Effector memory CD8-positive, alpha-beta T cell (primary cell): ENCODE measurements at regions not wholly inside any gene's neighbourhood (a gene's known extent, or its start where the extent isn't known, plus 50 kb on each side); places are given as distances from the start of the nearest gene placed in this dataset.

ENCODE experiments used
- ATAC-seq: fragments of 150-1000 bp; cut with Tn5 transposase; replicated peaks from 2 replicates; pipeline ENCODE4 v1.10.0; 2021; ENCODE audit warnings: mild to moderate bottlenecking, moderate library complexity
- DNase-seq, 3 experiments: peaks; one replicate each; pipeline ENCODE4 v3.0.0; 2021
- H3K27ac Mint-ChIP-seq, 2 donors: one replicate each; pipeline ENCODE4 v1.8.0; 2022; ENCODE audit warnings: mild to moderate bottlenecking in 2 of 2, mixed read lengths in 2 of 2, moderate library complexity in 2 of 2
- H3K27me3 Mint-ChIP-seq, 2 donors: one replicate each; pipeline ENCODE4 v1.8.0; 2022; ENCODE audit warnings: mixed read lengths in 2 of 2
- H3K36me3 Mint-ChIP-seq: one replicate; pipeline ENCODE4 v1.8.0; 2022; ENCODE audit warnings: mild to moderate bottlenecking, moderate library complexity, mixed read lengths; ENCODE audit not compliant: insufficient read depth
- H3K4me1 Mint-ChIP-seq, 2 donors: one replicate each; pipeline ENCODE4 v1.8.0; 2022; ENCODE audit warnings: low read depth in 2 of 2, mixed read lengths in 2 of 2
- H3K4me3 Mint-ChIP-seq, 2 donors: one replicate each; pipeline ENCODE4 v1.8.0; 2022; ENCODE audit warnings: mild to moderate bottlenecking in 2 of 2, mixed read lengths in 2 of 2, moderate library complexity in 2 of 2
- H3K9me3 Mint-ChIP-seq, 2 donors: one replicate each; pipeline ENCODE4 v1.8.0; 2022; ENCODE audit warnings: mixed read lengths in 2 of 2

DNA sequence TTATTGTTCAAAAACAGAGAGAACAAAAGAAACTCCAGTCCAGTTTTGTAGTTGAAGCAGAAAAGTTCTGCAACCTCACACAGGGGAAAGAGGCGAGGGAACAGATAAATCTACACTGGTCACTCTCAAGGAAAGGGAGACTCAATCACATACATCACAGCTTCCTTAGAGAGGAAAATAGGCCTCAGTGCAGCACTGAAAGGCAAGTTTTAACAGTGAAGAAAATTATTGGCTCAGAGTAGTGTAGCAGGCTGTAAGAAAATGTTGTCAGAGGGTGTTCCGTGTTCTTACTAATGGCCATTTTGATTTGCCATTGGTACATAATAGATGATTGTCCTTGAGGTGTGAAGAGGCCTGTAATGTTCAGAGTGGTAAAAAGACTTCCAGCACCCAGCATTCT, 530.0 kb upstream of the CDH6 start:
- peaks cover 7 to 8% of the 10 kb centered on the region in 2 donors for H3K9me3 Mint-ChIP-seq
- ATAC-seq (no peak), DNase-seq (no peak)
- H3K27me3 Mint-ChIP-seq = no peaks in the 10 kb centered on the region
- no peaks in the 10 kb centered on the region for H3K4me1 Mint-ChIP-seq
- H3K4me3 Mint-ChIP-seq = no peak overlapping the region
- no peak overlapping the region for H3K27ac Mint-ChIP-seq
- H3K36me3 Mint-ChIP-seq = no peaks in the 10 kb centered on the region

DNA sequence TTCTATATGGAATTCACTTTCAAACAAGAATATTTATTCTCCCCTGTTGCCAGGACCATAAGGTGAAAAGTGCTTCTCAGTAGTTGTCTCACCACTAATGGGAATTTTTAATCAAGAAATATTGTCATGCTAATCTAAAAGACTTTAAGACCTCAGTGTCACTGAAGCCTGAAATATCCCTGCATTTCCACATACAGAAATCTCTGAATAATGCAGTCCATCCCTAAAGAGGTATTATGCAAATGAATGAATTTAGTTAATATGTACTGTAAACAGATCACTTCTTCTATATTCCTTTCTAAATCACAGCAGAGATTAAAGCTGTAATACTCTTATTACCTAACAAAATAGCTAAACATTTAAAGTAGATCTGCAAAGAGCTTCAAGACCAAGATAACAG, 531.1 kb upstream of the CDH6 start:
- H3K27me3 Mint-ChIP-seq = no peaks in the 10 kb centered on the region
- no peak overlapping the region for H3K27ac Mint-ChIP-seq
- no peaks in the 10 kb centered on the region for H3K36me3 Mint-ChIP-seq
- no peaks in the 10 kb centered on the region for H3K4me1 Mint-ChIP-seq
- ATAC-seq = no peak
- DNase-seq = no peak
- H3K4me3 Mint-ChIP-seq = no peak overlapping the region
- peaks cover 7 to 8% of the 10 kb centered on the region in 2 donors for H3K9me3 Mint-ChIP-seq

DNA sequence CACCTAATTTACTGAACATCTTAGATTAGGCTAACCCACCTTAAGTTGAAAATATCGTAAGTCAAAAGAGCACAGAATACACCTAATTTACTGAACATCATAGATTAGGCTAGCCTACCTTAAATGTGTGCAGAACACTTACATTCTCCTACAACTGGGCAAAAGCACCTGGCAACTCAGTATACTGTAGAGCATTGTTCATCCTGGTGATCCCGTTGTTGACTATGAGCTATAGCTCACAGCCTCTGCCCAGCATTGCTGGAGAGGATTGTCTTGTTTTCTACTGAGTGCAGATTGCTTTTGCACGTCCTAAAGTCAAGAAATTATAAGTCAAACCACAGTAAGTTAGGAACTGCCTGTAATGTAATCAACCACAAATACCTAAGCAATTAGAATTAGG, 531.8 kb upstream of the CDH6 start:
- Mint-ChIP-seq H3K27me3 (no peaks in the 10 kb centered on the region), H3K4me1 (no peaks in the 10 kb centered on the region), H3K36me3 (no peaks in the 10 kb centered on the region), H3K27ac (no peak overlapping the region), H3K9me3 (peaks cover 7 to 8% of the 10 kb centered on the region in 2 donors), H3K4me3 (no peak overlapping the region)
- DNase-seq (no peak), ATAC-seq (no peak)

DNA sequence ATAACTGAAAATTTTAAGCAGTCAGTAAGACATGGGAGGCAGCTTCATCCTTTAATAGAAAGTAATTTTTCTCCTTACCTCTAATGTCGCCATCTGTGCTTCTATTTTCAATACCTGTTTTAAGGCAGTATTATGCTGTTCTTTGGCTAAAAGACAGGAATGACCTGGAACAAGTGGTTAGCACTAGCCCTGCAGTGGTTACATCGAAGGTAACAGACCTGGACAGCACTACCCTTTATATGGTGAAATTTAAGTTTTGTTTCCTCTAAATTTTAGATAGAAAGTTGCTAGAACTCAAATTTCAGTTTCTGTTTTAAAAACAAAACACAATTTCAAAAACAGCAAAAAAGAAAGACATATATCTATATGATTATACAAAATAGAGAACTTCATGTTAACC, 534.1 kb upstream of the CDH6 start:
- Mint-ChIP-seq H3K36me3 (no peaks in the 10 kb centered on the region), H3K27me3 (no peaks in the 10 kb centered on the region), H3K4me3 (no peak overlapping the region), H3K9me3 (peaks cover 2 to 6% of the 10 kb centered on the region in 2 donors), H3K27ac (no peak overlapping the region), H3K4me1 (no peaks in the 10 kb centered on the region)
- no peak for ATAC-seq
- no peak for DNase-seq

DNA sequence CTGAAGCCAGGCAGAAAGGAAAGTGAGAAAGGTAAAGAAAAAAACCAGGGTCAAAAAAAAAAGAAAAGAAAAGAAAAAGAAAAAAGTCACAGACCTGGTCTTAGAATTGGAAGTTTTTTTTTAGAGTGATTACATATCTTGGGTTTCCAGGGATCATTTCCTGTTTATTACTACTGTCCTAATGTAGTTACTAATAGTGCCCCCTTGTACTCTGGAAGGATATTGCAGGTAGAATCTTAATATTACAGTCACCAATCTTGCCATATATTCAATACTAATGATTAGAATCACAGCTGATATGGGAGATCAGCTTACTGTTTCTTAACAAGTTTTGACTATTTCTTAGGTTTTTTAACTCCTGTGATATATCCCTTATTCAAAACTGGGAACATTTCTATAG, 543.2 kb upstream of the CDH6 start:
- H3K4me3 Mint-ChIP-seq = no peak overlapping the region
- peaks cover 0 to 11% of the 10 kb centered on the region in 2 donors for H3K9me3 Mint-ChIP-seq
- ATAC-seq (no peak), DNase-seq (no peak)
- H3K36me3 Mint-ChIP-seq = no peaks in the 10 kb centered on the region
- H3K27ac Mint-ChIP-seq = no peak overlapping the region
- no peaks in the 10 kb centered on the region for H3K27me3 Mint-ChIP-seq
- H3K4me1 Mint-ChIP-seq = no peaks in the 10 kb centered on the region

DNA sequence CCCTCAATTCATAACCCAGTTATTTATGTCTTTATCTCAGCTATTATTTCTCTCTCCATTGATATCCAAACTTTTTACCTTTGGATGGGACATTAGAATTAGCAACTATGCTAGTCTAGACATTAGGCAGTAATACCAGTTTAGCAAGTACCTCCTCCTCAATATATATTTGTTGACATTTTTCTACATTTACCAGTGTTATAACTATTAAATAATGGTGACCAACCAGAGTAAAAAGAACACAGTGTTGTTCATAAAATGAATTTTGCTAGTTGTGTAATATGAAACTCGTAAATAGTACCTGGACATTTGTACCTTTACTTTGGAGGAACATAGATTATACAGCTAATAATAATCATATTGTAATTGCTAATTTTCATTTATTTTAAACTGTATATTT, 554.6 kb upstream of the CDH6 start:
- Mint-ChIP-seq H3K27me3 (no peaks in the 10 kb centered on the region), H3K27ac (no peak overlapping the region), H3K4me1 (no peaks in the 10 kb centered on the region), H3K4me3 (no peak overlapping the region), H3K9me3 (peaks cover 11% of the 10 kb centered on the region in 2 donors), H3K36me3 (no peaks in the 10 kb centered on the region)
- no peak for ATAC-seq
- no peak for DNase-seq

DNA sequence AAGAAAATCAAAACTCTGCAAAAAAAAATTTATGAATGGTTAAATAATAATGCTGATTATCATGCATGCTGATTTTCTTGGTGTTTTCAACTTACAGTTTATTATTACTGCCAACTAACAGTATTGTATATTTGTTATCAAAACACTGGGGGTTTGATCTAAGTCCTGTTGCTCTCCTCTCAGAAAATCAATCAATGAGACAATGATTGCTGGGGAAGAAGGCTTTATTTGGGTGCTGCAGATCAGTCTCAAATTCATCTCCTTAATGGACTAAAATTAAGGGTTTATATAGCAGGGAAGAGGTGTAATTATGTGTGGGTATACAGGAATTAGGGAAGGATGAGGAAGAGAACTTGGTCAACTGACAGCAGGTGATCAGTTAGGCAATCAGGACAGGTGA, 565.5 kb upstream of the CDH6 start:
- DNase-seq = no peak
- Mint-ChIP-seq H3K4me1 (no peaks in the 10 kb centered on the region), H3K4me3 (no peak overlapping the region), H3K36me3 (no peaks in the 10 kb centered on the region), H3K9me3 (peaks cover 8 to 11% of the 10 kb centered on the region in 2 donors), H3K27ac (no peak overlapping the region), H3K27me3 (no peaks in the 10 kb centered on the region)
- ATAC-seq = no peak

DNA sequence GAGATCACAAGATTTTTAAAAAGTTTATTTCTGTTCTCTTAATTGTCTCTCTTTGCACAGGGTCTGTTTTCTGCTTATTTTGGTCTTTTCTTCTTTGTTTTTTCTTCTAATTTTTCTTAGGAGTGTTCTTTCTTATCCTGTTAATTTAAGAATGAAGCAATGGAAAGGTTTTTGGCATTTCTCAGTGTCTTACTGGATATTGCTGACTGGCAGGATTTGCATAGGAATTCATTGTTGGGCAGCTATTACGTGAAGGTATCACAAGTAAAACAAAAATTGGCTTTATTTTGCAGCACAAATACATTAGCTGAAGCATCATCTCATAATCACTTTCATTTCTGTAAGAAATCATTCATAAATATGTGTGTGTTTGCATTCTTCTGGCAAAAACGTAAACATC, 566.9 kb upstream of the CDH6 start:
- Mint-ChIP-seq H3K27ac (no peak overlapping the region), H3K4me1 (no peaks in the 10 kb centered on the region), H3K9me3 (peaks cover 8 to 9% of the 10 kb centered on the region in 2 donors), H3K4me3 (no peak overlapping the region), H3K27me3 (no peaks in the 10 kb centered on the region), H3K36me3 (no peaks in the 10 kb centered on the region)
- no peak for ATAC-seq
- DNase-seq = no peak

DNA sequence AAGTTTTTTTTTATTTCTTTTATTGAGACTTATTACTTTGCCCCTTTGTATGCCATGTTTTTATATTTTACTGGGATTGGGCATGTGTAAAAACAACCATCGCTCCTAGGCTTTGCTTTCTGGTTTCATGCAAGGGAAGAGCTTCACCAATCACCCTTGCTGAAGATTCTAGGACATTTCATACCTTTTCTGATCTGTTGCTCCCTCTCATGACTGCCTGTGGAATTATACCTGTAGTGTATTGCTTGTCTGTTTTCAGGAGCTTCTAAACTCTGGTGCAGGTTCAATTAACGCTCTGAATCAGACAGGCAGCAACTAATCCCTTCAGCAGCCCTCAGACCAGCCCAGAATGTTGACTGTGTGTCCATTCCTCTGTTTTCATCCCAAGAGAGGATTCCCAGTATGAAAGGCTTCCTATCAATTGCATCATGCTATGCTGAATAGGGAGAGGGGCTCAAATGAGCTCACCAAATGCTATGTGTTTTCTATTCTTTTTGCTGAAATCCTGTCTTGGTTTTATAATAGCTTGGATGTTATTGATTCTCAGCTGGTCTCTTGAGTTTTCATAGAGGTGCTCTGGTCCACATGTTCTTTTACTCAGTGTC, 572.9 kb upstream of the CDH6 start:
- ATAC-seq (no peak), DNase-seq (no peak)
- Mint-ChIP-seq H3K36me3 (no peaks in the 10 kb centered on the region), H3K4me1 (no peaks in the 10 kb centered on the region), H3K4me3 (no peak overlapping the region), H3K27me3 (no peaks in the 10 kb centered on the region), H3K27ac (no peak overlapping the region), H3K9me3 (peaks cover 8 to 12% of the 10 kb centered on the region in 2 donors)

DNA sequence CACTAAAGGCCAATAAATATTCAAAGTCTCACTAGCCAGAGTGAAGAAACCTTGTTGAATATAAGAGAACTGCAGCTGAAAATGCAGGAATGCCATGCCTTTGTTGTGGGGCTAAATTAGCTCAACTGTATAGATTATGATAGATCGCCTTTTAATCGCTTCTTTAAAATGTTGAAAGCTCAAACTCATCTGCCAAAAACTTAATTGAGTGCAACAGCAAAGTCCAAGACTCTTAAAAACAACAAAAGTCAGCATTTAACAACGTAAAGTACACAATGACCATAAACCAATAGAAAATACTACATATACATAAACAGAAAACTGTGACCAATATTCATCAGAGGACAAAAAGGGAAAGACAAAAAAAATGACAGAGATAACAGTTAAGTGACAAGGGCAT, 585.0 kb upstream of the CDH6 start:
- H3K4me1 Mint-ChIP-seq = no peaks in the 10 kb centered on the region
- no peak overlapping the region for H3K27ac Mint-ChIP-seq
- H3K36me3 Mint-ChIP-seq = no peaks in the 10 kb centered on the region
- peaks cover 0 to 3% of the 10 kb centered on the region in 2 donors for H3K9me3 Mint-ChIP-seq
- no peaks in the 10 kb centered on the region for H3K27me3 Mint-ChIP-seq
- H3K4me3 Mint-ChIP-seq = no peak overlapping the region
- no peak for ATAC-seq
- DNase-seq = no peak

DNA sequence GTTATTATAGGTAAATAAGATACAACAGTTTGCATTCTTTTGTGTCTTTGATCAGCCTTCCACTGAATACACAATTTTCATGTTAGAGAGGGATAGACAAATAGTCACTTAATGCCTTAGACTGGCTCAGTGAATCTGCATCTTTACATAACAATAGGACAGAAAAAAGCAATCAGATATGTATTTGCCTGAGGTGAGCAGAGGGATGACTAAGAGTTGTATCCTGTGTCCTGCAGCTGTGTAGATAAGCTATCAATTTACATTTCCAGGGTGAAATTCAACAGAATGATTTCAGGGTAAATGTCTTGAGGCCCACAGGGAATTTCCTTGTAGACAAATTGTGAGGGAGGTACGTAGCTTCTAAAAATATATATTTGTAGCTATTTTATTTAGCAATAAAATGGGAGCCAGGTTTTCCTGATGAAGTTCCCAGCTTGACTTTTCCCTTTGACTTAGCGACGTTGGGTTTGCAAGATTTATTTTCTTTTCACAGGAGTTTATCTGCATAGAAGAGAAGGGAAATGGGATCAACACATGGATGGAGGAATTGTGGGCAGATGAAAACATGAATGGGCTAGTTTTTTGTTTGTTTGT, 586.1 kb upstream of the CDH6 start:
- Mint-ChIP-seq H3K27ac (no peak overlapping the region), H3K27me3 (no peaks in the 10 kb centered on the region), H3K4me1 (no peaks in the 10 kb centered on the region), H3K36me3 (no peaks in the 10 kb centered on the region), H3K9me3 (peaks cover 0 to 3% of the 10 kb centered on the region in 2 donors), H3K4me3 (no peak overlapping the region)
- no peak for DNase-seq
- ATAC-seq = no peak

DNA sequence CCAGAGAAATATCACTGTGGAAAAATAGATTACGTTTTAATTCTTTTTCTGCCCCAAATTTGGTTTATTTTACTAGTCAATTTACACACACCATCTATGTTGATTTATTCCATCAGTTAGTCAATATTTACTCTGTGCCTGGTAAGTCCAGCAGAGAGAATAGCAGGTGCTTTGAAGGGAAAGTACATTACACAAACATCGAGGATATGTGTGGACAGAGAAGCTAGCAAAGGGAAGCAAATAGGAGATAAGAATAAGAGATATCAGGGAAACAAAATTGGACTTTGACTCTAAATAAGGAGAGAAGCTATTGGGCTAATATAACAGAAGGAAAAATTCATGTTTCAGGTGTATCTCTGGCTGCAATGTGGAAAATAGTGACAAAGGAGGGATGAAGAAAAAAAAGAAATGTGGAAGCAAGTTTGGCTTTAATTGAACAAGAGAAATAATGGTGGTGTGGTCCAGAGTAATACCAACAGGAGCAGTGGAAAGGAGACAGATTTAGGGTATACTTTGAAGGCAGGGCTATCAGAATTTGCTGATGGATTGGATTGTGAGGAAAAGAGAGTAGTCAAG, 587.7 kb upstream of the CDH6 start:
- no peak for DNase-seq
- Mint-ChIP-seq H3K9me3 (peaks cover 0 to 3% of the 10 kb centered on the region in 2 donors), H3K27ac (no peak overlapping the region), H3K4me3 (no peak overlapping the region), H3K36me3 (no peaks in the 10 kb centered on the region), H3K4me1 (no peaks in the 10 kb centered on the region), H3K27me3 (no peaks in the 10 kb centered on the region)
- no peak for ATAC-seq

DNA sequence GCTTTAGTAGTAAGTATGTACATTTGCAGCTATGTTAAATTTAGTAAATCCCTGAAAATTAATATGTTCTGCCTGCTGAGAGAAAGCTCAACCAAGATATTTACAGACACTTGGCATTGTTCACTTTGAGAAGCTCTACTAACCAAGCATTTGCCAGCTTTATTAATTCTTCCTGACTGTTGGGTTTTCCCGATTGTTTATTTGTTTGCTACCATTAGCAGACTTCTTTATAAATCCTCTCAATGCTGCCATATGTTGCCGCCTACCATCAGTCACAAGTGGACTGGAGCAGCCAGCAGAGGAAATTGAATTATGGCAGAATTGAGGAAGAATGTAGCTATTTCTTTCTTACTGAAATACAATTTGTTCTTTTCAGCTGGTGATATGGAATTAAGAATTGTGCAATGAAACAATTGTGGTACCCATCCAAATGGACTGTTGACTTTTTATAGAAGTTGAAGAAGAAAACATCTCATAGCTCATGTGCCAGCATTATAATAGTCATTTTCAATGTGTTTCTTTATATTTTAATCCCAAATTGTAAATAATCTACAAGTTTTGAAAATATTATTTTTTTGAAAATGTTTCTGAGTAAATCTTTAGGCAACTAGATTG, 588.7 kb upstream of the CDH6 start:
- ATAC-seq (no peak), DNase-seq (no peak)
- Mint-ChIP-seq H3K27me3 (no peaks in the 10 kb centered on the region), H3K27ac (no peak overlapping the region), H3K36me3 (no peaks in the 10 kb centered on the region), H3K4me1 (no peaks in the 10 kb centered on the region), H3K9me3 (peaks cover 0 to 3% of the 10 kb centered on the region in 2 donors), H3K4me3 (no peak overlapping the region)

DNA sequence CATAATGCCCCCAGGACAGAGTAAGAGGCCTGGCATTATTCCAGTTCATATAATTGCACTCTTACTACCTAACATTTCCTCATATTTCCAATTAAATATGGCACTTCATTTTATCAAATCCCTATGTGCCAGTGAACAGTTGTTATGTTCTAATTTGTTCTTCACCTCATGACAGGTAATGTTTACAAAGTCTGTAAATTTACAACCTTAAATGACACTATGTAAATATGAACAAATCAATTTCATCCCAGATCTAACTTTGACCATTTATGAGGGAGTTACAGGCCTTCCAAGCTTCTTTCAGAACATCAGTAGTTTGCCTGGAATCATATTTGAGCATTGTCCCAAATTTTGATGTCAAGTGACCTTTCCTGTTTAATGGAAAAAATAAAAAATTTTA, 592.6 kb upstream of the CDH6 start:
- peaks cover 8% of the 10 kb centered on the region in 2 donors for H3K9me3 Mint-ChIP-seq
- H3K4me3 Mint-ChIP-seq = no peak overlapping the region
- H3K36me3 Mint-ChIP-seq = no peaks in the 10 kb centered on the region
- ATAC-seq (no peak), DNase-seq (no peak)
- no peaks in the 10 kb centered on the region for H3K4me1 Mint-ChIP-seq
- H3K27ac Mint-ChIP-seq = no peak overlapping the region
- H3K27me3 Mint-ChIP-seq = no peaks in the 10 kb centered on the region
